RCC 7860 (cell line): ENCODE measurements at regions not wholly inside any gene's neighbourhood (a gene's known extent, or its start where the extent isn't known, plus 50 kb on each side); places are given as distances from the start of the nearest gene placed in this dataset.
"Not testable (repeated sequence)": the region's sequence is repeated elsewhere in the genome, so short reads cannot be mapped to it uniquely, and the experiment has no call there.

Experiments
- DNase-seq: peaks from one replicate; pipeline ENCODE4 v3.0.0-alpha.2; 2015; ENCODE audit warnings: low spot score
- FAIRE-seq: peaks from 2 replicates; lab custom pipeline; 2012; peaks lifted over from hg19 to GRCh38; lab: Jason Lieb, UNC

- FAIRE-seq (no peak), DNase-seq (no peak)
Observed at GRCh38 chr12:102669056-102669455, 188.7 kb upstream of the IGF1 start.

GRCh38 chr12:102666176-102666575 is 185.8 kb upstream of the IGF1 start:
- DNase-seq, FAIRE-seq: not testable (repeated sequence)

GRCh38 chr12:102659200-102659911 is 179.0 kb upstream of the IGF1 start:
- no peak for FAIRE-seq
- no peak for DNase-seq

GRCh38 chr12:102653406-102653805 is 173.0 kb upstream of the IGF1 start:
- FAIRE-seq = no peak

GRCh38 chr12:102652645-102653313 is 172.4 kb upstream of the IGF1 start:
- FAIRE-seq (no peak), DNase-seq (no peak)

More at GRCh38 chr12:102653406-102653805, 173.0 kb upstream of the IGF1 start:
- DNase-seq = no peak

GRCh38 chr12:102645968-102646367 is 165.6 kb upstream of the IGF1 start:
- no peak for DNase-seq
- no peak for FAIRE-seq

GRCh38 chr12:102643879-102644575 is 163.7 kb upstream of the IGF1 start:
- DNase-seq (no peak), FAIRE-seq (no peak)

GRCh38 chr12:102642199-102642598 is 161.8 kb upstream of the IGF1 start:
- DNase-seq (no peak), FAIRE-seq (no peak)

GRCh38 chr12:102640658-102641057 is 160.3 kb upstream of the IGF1 start:
- not testable (repeated sequence) for DNase-seq, FAIRE-seq

- FAIRE-seq (no peak), DNase-seq (no peak)
Observed at GRCh38 chr12:102638777-102639176, 158.4 kb upstream of the IGF1 start.

GRCh38 chr12:102633981-102634605 is 153.7 kb upstream of the IGF1 start:
- FAIRE-seq (no peak), DNase-seq (no peak)

GRCh38 chr12:102631274-102631673 is 150.9 kb upstream of the IGF1 start:
- peak; percentile 79 for DNase-seq
- FAIRE-seq = peak; percentile 26

- no peak for FAIRE-seq
- peak; percentile 16 for DNase-seq
Observed at GRCh38 chr12:102629262-102629888, 149.0 kb upstream of the IGF1 start.

GRCh38 chr12:102625819-102626218 is 145.5 kb upstream of the IGF1 start:
- FAIRE-seq (no peak), DNase-seq (no peak)

GRCh38 chr12:102622618-102623017 is 142.3 kb upstream of the IGF1 start:
- DNase-seq = no peak
- no peak for FAIRE-seq

GRCh38 chr12:102618197-102618877 is 138.0 kb upstream of the IGF1 start:
- DNase-seq (no peak), FAIRE-seq (no peak)

GRCh38 chr12:102616692-102617091 is 136.3 kb upstream of the IGF1 start:
- no peak for DNase-seq
- no peak for FAIRE-seq

GRCh38 chr12:102611995-102612394 is 131.6 kb upstream of the IGF1 start:
- DNase-seq = no peak
- FAIRE-seq = no peak

- no peak for DNase-seq
- FAIRE-seq = no peak
Observed at GRCh38 chr12:102609996-102610395, 129.6 kb upstream of the IGF1 start.

GRCh38 chr12:102603021-102603420 is 122.7 kb upstream of the IGF1 start:
- DNase-seq (no peak), FAIRE-seq (no peak)
